ENCODE measurements at regions not wholly inside any gene's neighbourhood (a gene's known extent, or its start where the extent isn't known, plus 50 kb on each side); places are given as distances from the start of the nearest gene placed in this dataset.

DNA sequence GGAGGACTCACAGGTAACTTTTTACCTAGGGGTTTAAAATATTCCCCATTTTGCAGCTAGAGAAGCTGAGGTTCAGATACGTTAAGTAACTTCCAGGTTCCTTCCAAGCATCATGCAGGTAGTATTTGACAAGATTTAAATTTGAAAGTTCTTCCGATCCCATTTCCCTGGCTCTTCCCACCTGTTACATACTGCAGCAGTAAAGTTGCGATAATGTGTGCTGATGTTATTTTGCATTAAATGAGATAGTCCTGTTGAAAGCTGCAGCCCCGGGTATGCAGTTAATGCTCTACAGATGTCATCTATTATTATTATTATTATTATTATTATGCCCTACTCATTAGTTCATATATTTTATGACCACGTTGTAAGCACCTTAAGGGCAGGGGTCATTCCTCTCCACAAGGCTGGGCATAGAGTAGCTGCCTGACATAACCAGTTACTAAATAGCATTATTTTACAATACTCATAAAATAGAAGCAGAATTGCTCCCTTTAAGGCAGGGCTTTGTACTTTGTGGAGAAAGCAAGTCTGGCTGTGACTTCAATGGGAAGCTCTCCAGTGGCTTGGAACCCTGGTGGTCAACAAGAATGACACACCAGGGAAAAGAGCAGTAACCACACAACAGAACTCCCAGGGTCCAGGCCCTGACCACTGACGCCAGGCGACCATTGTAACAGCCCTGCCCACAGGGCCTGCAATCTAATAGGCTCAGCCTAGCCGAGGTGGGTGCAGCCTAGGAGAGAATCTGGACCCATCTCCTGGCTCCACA lies 90.8 kb upstream of the CALM2 start:
- TF ChIP-seq, protein P1, sequence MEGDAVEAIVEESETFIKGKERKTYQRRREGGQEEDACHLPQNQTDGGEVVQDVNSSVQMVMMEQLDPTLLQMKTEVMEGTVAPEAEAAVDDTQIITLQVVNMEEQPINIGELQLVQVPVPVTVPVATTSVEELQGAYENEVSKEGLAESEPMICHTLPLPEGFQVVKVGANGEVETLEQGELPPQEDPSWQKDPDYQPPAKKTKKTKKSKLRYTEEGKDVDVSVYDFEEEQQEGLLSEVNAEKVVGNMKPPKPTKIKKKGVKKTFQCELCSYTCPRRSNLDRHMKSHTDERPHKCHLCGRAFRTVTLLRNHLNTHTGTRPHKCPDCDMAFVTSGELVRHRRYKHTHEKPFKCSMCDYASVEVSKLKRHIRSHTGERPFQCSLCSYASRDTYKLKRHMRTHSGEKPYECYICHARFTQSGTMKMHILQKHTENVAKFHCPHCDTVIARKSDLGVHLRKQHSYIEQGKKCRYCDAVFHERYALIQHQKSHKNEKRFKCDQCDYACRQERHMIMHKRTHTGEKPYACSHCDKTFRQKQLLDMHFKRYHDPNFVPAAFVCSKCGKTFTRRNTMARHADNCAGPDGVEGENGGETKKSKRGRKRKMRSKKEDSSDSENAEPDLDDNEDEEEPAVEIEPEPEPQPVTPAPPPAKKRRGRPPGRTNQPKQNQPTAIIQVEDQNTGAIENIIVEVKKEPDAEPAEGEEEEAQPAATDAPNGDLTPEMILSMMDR (IDR thresholded peaks at IDR 0.05): no peak
- no peak for TF ChIP-seq POLR2AphosphoS5 (IDR thresholded peaks at IDR 0.05)
- no peak for TF ChIP-seq POLR2A (IDR thresholded peaks at IDR 0.05)

Data from stomach (tissue), 4 donors.